ENCODE measurements at regions not wholly inside any gene's neighbourhood (a gene's known extent, or its start where the extent isn't known, plus 50 kb on each side); places are given as distances from the start of the nearest gene placed in this dataset.

GRCh38 chr2:16853088-16853487, 187.5 kb upstream of the CYRIA start:
- no peak for TF ChIP-seq EZH2phosphoT487 (IDR thresholded peaks at IDR 0.05; ENCODE audit: low read length)
- no peak for TF ChIP-seq CTCF (IDR thresholded peaks at IDR 0.05; ENCODE audit: low read length)
- no peak for TF ChIP-seq EZH2 (optimal IDR thresholded peaks at IDR 0.05; ENCODE audit: low read depth, low read length)
